Testis (tissue), 2 donors: ENCODE measurements at regions not wholly inside any gene's neighbourhood (a gene's known extent, or its start where the extent isn't known, plus 50 kb on each side); places are given as distances from the start of the nearest gene placed in this dataset.
"Not testable (repeated sequence)": the region's sequence is repeated elsewhere in the genome, so short reads cannot be mapped to it uniquely, and the experiment has no call there.

Experiments
- DNase-seq: peaks from one replicate; pipeline ENCODE4 v3.0.0-alpha.2; 2019
- H3K27ac ChIP-seq, 2 donors: fragments of 200-600 bp; sonication (generic); one replicate each; pipeline ENCODE4 v1.5.1; 2019
- H3K27me3 ChIP-seq: fragments of 200-600 bp; sonication (generic); one replicate; pipeline ENCODE4 v1.5.1; 2019
- H3K36me3 ChIP-seq: fragments of 200-600 bp; sonication (generic); one replicate; pipeline ENCODE4 v1.5.1; 2017; ENCODE audit warnings: low read depth; ENCODE audit errors: missing control alignments
- H3K4me1 ChIP-seq: fragments of 200-600 bp; sonication (generic); one replicate; pipeline ENCODE4 v1.5.1; 2019
- H3K4me3 ChIP-seq, 2 donors: fragments of 200-600 bp; sonication (generic); one replicate each; pipeline ENCODE4 v1.5.1; 2017 to 2019
- H3K9me3 ChIP-seq: fragments of 200-600 bp; sonication (generic); one replicate; pipeline ENCODE4 v1.5.1; 2017
- CTCF ChIP-seq, 3 experiments: fragments of 450-650 bp in 2 of 3; fragments of 200-600 bp in 1 of 3; sonication (generic) in 1 of 3; IDR thresholded peaks; one replicate each; pipeline ENCODE4 v1.5.1; 2016 to 2019; ENCODE audit warnings: antibody characterized with exemption in 3 of 3, mild to moderate bottlenecking in 2 of 3, moderate library complexity in 1 of 3
- POLR2A ChIP-seq: fragments of 450-650 bp; IDR thresholded peaks from one replicate; pipeline ENCODE4 v1.6.1; 2017; ENCODE audit warnings: antibody characterized with exemption, mild to moderate bottlenecking, moderate library complexity
- WGBS, 2 donors: methylation state at CpG; one replicate each; pipeline ENCODE4 v1.1.5; 2018; 5-methylcytosine and 5-hydroxymethylcytosine counted together
- intact Hi-C: fragments of 100-400 bp; cut with DNase I; formaldehyde crosslinking; loops from one replicate; pipeline ENCODE4 v1.15.1; 2023; ENCODE audit warnings: low total_unique reads

GRCh38 chr18:73355121-73355520, 487.3 kb upstream of the NETO1 start:
- Histone ChIP-seq H3K27me3 (no peaks in the 10 kb centered on the region), H3K9me3 (no peaks in the 10 kb centered on the region), H3K4me3 (no peak overlapping the region), H3K36me3 (no peaks in the 10 kb centered on the region), H3K27ac (no peak overlapping the region), H3K4me1 (no peaks in the 10 kb centered on the region)
- no peak for DNase-seq
- WGBS, 2 donors: 81 to 89% methylated on average over 1 of the region's 1 CpG
- intact Hi-C loops: no loop called here
- no peak for TF ChIP-seq POLR2A
- no peak for TF ChIP-seq CTCF (IDR thresholded peaks at IDR 0.05)

- Histone ChIP-seq H3K27ac (no peak overlapping the region), H3K27me3 (no peaks in the 10 kb centered on the region), H3K4me3 (no peak overlapping the region), H3K9me3 (no peaks in the 10 kb centered on the region), H3K4me1 (no peaks in the 10 kb centered on the region), H3K36me3 (no peaks in the 10 kb centered on the region)
- DNase-seq: no peak
- no peak for TF ChIP-seq POLR2A
- TF ChIP-seq CTCF (IDR thresholded peaks at IDR 0.05): no peak
- WGBS, 2 donors: 40% methylated on average over 1 of the region's 1 CpG; no CpG with 5 or more reads in 1 of the 2 donors
- intact Hi-C loops: no loop called here
Measured at GRCh38 chr18:73352546-73352945, 484.8 kb upstream of the NETO1 start.

GRCh38 chr18:73340135-73340977, 472.6 kb upstream of the NETO1 start:
- Histone ChIP-seq H3K4me3 (no peak overlapping the region), H3K27ac (no peak overlapping the region), H3K4me1 (no peaks in the 10 kb centered on the region), H3K27me3 (no peaks in the 10 kb centered on the region), H3K9me3 (no peaks in the 10 kb centered on the region), H3K36me3 (no peaks in the 10 kb centered on the region)
- intact Hi-C loops: no loop called here
- 82 to 84% methylated on average over 8 of the region's 8 CpGs for WGBS, 2 donors
- TF ChIP-seq CTCF (IDR thresholded peaks at IDR 0.05): no peak
- TF ChIP-seq POLR2A: no peak
- no peak for DNase-seq

GRCh38 chr18:73331212-73331772, 463.5 kb upstream of the NETO1 start:
- Histone ChIP-seq H3K4me1 (no peaks in the 10 kb centered on the region), H3K27me3 (no peaks in the 10 kb centered on the region), H3K27ac (no peak overlapping the region), H3K4me3 (no peak overlapping the region), H3K36me3 (no peaks in the 10 kb centered on the region), H3K9me3 (no peaks in the 10 kb centered on the region)
- intact Hi-C loops: no loop called here
- DNase-seq: no peak
- TF ChIP-seq POLR2A: no peak
- WGBS, 2 donors: 76 to 87% methylated on average over 4 of the region's 4 CpGs

- H3K9me3 ChIP-seq, H3K4me1 ChIP-seq, intact Hi-C loops, H3K27me3 ChIP-seq, H3K27ac ChIP-seq, DNase-seq, H3K36me3 ChIP-seq, H3K4me3 ChIP-seq: not testable (repeated sequence)
- WGBS, 2 donors: 77 to 85% methylated on average over 6 of the region's 6 CpGs
Measured at GRCh38 chr18:73330106-73330505, 462.3 kb upstream of the NETO1 start.

GRCh38 chr18:73324187-73324831, 456.5 kb upstream of the NETO1 start:
- intact Hi-C loops, H3K36me3 ChIP-seq, DNase-seq, H3K4me3 ChIP-seq, H3K27me3 ChIP-seq, H3K27ac ChIP-seq, H3K4me1 ChIP-seq, H3K9me3 ChIP-seq: not testable (repeated sequence)
- WGBS, 2 donors: 90 to 94% methylated on average over 5 of the region's 5 CpGs
